Inflammatory macrophage treated with lipopolysaccharide for 4 hours (primary cell): ENCODE measurements at regions not wholly inside any gene's neighbourhood (a gene's known extent, or its start where the extent isn't known, plus 50 kb on each side); places are given as distances from the start of the nearest gene placed in this dataset.
"Not testable (repeated sequence)": the region's sequence is repeated elsewhere in the genome, so short reads cannot be mapped to it uniquely, and the experiment has no call there.

ENCODE experiments used
- DNase-seq: peaks from one replicate; pipeline ENCODE4 v3.0.0-alpha.2; 2020

DNA sequence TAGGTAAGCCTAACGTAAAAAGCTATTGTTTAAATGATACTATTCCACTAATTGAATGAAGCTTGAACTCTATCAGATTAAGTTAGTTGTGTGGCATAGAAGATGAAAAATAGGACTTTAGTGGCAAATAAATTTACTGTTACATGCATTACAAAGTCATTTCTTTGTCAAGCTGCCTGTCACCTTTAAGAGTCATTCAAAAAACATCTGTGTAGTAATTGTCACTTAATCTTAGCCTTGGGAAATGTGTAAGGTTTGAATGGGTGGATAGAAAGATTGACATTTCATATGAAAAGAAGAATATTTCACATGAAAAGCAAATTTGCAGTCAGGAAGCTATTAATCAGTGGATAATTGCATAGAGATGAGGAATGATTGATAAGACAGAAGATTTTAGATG lies 473.5 kb downstream of the DNAH5 start:
- DNase-seq = no peak

GRCh38 chr5:13470263-13470662 lies 474.2 kb downstream of the DNAH5 start:
- no peak for DNase-seq

DNA sequence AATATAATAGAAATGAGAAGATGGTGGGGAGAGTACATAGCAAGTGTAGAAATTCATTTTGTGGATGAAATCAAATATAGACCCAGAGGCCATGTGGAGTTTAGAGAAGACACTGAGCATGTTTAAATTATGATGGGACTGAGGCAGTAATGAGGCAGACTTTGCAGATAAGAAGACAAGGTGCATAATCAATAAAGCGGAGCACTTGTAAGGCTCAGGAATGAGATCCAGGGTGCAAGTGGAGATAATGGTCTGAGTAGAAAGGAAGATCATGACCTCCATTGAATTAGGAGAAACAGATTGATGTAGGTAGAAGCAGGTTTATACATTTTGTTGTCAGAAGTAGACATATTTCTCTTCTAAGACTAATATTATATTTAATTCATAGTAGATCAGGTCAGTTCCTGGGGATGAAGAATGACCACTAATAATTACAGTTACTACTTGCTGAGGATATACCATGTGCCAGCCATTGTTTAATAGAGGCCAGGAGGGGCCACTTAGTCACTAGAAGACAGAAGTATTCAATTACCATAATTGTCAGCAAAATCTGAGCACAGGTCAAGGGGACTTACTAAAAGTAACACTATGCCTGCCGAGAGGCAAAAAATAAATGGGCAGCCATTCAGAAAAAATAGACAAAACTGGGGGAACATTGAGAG lies 479.8 kb downstream of the DNAH5 start:
- DNase-seq = no peak

DNA sequence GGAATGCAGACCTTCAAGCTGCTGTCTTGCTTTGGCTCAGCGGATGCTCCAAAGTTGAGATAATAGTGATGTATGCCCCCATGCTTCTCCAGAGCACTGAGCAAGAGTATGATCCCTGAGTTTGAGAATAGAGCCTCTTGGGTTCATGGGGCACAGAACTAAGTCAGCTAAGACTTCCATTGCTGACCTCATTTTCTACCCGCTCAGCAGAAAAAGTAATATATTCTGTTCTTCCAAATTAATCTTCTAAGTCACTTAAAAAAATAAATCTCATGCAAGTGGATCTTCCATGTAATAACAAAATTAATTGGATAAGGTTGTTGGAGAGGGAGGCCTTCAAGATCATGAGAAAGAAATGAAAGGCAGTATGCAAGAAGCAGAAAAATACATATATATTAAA lies 483.9 kb downstream of the DNAH5 start:
- DNase-seq = no peak

GRCh38 chr5:13454050-13454449 lies 490.4 kb downstream of the DNAH5 start:
- DNase-seq = no peak

GRCh38 chr5:13448843-13449242 lies 495.6 kb downstream of the DNAH5 start:
- no peak for DNase-seq

DNA sequence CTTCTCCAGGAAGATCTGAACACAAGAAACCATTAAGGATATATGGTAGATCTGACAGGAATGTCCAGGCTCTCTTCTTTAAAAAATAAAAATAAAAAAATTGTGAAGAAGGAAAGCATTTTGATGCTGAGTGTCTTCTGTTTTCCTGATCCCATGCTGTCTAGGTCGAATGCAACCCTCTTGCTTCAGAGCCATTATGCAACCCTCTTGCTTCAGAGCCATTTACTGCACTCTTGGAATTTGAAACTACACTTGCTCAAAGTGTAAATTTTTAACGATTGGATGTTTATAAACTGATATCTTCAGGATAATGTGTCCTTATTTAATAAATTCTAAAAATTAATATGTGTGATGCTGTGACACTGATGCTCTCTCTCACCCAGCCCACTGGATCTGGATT lies 505.1 kb downstream of the DNAH5 start:
- DNase-seq = no peak

- DNase-seq = no peak
Measured at GRCh38 chr5:13427827-13428557, 516.5 kb downstream of the DNAH5 start.

- DNase-seq = no peak
Measured at GRCh38 chr5:13412040-13412595, 532.4 kb downstream of the DNAH5 start.

- no peak for DNase-seq
Measured at GRCh38 chr5:13408616-13409015, 535.9 kb downstream of the DNAH5 start.

DNA sequence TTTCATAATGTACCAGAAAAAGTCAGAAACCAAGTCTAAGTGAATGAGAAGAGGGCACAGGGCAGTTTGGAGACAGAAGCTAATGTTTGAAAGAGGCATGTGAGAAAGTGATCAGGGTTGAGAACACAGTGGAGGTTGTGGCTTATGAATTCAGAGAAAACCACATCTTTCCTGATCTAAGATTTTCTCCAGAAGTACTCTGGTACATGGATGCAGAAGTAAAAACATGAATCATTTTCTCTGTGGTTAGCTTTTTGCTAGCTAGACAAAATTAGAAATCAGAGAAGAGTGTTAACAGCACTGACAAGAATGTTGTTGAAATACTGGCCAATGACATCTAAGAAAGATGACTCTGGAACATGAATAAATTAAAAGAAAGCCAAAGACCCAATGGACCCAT lies 541.1 kb downstream of the DNAH5 start:
- DNase-seq = no peak

- DNase-seq = no peak
Measured at GRCh38 chr5:13385066-13385465, 559.4 kb downstream of the DNAH5 start.

DNA sequence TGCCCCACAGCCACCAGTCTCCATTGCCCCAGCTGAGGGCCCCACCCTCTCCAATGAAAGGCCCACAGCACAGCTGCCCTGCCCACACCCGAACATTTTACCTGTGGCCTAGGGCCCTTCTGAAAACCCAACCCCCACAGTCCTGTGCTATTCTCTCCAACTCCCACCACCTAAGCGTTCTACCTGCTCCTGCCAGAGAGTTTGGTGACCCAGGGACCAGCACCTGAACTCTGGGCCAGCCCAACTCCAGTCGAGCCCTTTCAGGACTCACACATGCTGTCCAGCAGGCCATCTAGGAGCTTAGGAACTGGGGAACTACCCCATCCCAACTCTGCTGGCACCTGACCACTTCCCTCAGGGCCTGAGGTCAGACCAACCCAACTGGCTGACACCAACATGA lies 562.3 kb downstream of the DNAH5 start:
- no peak for DNase-seq

GRCh38 chr5:13378091-13378490 lies 566.4 kb downstream of the DNAH5 start:
- DNase-seq = no peak

DNA sequence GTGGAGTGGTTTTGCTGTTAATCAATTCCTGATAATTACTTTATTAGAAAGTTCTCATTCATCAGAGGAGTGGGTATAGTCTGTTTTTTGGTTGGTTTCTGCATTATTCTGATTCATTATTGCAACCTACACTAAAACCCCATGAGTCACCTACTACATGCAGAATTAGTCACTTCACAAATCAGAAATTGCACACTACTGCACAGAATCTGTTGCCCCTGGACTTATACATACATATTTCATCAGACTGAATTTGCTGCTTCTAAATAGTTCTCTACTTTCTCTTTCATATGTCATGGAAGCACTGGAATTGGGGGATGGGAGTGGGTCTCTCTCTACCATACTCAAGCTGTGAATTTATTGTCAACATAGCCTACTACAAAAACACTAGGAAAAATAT lies 585.1 kb downstream of the DNAH5 start:
- no peak for DNase-seq

GRCh38 chr5:13358342-13358741 lies 586.1 kb downstream of the DNAH5 start:
- DNase-seq = no peak

DNA sequence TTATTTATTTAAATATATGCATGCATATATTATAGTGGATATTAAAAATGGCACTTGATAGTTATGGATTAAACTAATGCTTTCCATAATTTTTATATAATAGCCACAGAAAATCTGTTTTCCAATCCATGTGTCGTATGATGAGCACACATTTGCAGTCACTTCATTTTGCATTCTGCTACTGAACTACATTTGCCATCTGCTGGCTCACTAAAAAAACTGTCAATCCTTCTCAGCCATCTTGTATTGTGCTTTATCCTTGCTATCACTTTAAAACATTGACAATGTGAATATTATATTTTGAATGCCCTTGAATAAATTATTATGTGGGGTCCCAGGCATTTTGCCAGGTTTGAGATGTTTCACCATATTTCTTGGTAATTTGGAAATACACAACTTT lies 586.6 kb downstream of the DNAH5 start:
- no peak for DNase-seq

GRCh38 chr5:13356226-13356625 lies 588.3 kb downstream of the DNAH5 start:
- no peak for DNase-seq

DNA sequence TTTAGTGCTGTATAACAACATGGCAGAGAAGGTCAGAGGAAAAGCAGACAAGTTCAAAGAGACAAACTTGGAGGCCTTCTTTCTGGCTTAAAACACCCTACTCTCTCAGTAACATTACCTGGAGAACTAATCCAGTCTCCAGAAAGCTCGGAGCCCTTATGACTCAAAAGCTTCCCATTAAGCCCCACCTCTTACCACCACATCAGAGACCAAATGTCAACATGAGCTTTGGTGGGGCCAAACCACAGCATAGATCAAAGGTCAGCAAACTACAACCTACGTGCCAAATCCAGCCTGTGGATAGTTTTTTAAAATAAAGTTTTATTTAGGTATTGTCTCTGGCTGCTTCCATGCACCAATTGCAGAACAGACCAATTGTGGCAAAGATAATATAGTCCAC lies 589.9 kb downstream of the DNAH5 start:
- no peak for DNase-seq

DNA sequence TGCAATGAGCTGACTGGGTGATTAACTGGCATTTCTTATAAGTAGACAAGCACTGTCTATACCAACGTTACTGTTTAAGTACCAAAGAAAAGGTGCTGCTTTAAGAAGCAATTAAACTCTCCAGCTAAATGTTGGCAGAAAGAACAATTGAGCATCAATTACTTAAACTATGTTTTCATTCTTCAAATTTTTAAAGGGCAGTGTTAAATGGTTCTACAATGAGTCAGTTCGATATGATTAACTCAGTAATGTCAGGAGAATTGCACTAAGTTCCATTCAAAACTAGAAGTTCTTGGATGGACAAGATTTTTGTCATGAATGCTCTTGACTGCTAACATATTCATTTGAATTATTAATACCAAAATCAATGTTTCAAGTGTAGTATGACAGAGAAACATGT lies 593.7 kb downstream of the DNAH5 start:
- no peak for DNase-seq

- no peak for DNase-seq
Measured at GRCh38 chr5:13348568-13348967, 595.9 kb downstream of the DNAH5 start.

DNA sequence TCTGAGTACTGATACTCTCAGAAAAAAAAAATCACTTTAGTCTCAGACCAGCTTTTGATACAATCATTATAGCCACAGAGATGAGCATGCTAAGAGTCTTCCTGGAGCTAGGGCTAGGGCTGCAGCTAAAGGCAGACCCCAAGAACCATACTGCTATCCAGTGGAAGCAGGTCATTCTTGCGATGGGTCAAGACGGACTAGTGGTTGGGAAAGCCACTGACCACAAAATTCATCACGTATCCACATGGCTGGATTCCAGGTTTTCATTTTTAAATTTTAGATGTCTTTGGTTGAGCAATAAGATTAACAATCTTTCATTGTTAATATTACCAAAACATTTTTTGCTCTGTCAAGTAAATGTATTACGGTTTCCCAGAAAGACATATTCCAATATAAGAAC lies 598.1 kb downstream of the DNAH5 start:
- no peak for DNase-seq

DNA sequence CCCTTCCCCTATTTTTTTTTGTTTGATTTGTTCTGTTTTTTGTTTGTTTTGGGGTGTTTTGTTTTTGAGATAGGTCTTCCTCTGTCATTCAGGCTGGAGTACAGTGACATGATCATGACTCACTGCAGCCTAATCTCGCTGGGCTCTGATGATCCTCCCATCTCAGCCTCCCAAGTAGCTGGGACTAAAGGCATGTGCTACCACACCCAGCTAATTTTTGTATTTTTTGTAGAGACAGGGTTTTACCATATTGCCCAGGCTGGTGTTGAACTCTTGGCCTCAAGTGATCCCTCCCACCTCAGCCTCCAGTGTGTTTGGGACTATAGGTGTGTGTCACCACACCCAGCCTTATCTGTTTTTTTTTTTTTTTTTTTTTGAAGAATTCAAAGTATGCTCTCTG lies 605.4 kb downstream of the DNAH5 start:
- DNase-seq = no peak

- not testable (repeated sequence) for DNase-seq
Measured at GRCh38 chr5:13335026-13335425, 609.5 kb downstream of the DNAH5 start.

- no peak for DNase-seq
Measured at GRCh38 chr5:13331585-13331984, 612.9 kb downstream of the DNAH5 start.
